ENCODE measurements at regions not wholly inside any gene's neighbourhood (a gene's known extent, or its start where the extent isn't known, plus 50 kb on each side); places are given as distances from the start of the nearest gene placed in this dataset.

DNA sequence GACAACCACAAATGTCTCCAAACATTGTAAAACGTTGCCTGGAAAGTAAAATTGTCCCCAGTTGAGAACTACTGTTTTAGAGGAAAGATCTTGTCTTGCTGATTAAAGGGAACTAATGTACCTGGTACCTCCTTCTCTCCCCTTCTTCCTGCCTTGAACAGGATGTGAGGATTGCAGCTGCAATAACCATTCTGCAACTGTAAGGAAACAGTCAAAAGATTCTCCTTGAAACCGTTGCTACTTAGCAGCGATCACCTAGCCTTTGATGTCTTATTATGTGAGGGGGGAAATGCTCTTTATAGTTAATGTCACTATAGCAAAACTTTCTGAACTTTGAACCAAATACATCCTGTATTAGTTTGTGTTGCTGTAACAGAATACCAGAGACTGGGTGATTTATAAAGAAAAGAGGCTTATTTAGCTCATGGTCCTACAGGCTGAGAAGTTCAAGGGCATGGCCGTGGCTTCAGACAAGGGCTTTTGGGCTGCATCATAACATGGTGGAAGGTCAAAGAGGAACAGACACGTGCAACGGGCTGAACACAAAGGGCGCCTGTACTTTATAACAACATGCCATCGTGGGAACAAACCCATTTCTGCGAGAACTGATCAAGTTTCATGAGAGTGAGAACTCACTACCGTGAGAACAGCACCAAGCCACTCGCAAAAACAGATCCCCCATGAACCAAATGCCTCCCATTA is 54.2 kb upstream of the PARD3 start:
- no peak for DNase-seq (ENCODE audit: low read depth, low spot score)

DNA sequence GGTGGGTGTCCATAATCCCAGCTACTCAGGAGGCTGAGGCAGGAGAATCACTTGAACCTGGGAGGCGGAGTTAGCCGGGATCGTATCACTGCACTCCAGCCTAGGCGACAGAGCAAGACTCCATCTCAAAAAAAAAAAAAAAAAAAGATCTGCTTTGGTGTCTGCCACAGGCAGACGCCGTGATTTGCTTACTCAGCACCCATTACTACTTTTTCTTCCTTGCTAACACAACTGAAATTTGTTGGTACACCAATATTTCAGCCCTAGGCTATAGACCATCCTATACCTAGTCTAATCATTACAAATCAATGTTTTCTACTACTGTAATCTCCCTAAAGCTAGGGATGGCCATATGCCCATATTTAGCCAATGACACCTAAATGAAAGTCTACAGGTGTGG is 53.5 kb upstream of the PARD3 start:
- no peak for DNase-seq (ENCODE audit: low read depth, low spot score)

DNA sequence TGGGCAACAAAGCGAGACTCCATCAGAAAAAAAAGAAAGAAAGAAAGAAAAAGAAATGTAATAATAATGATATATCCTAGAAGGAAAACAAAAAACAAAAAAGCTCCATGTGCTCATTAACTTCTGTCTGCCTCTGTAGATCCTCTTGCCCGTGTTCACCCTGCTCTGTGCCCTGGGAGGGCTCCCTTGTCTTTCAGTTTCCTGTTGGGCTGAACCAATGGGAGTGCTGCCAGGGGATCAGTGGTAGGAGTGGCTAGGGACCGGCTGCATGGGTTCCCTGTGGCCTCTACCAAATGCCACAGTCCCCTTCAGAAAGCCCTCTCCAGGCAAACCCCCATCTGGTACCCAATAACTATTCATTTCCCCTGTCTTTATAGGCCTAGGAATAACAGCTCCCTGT is 51.8 kb upstream of the PARD3 start:
- DNase-seq (ENCODE audit: low read depth, low spot score): peak; percentile 20
